Mesendoderm (in vitro differentiated cells): ENCODE measurements at regions not wholly inside any gene's neighbourhood (a gene's known extent, or its start where the extent isn't known, plus 50 kb on each side); places are given as distances from the start of the nearest gene placed in this dataset.

ENCODE experiments used
- DNase-seq: peaks from one replicate; pipeline ENCODE4 v3.0.0; 2013
- H2AK5ac ChIP-seq: 2 replicates; pipeline ENCODE4 v1.6.1; 2013; ENCODE audit warnings: low read length, inconsistent platforms
- H2BK120ac ChIP-seq: 2 replicates; pipeline ENCODE4 v1.6.1; 2013; ENCODE audit warnings: low read depth, mild to moderate bottlenecking, low read length, moderate library complexity, mixed read lengths
- H2BK15ac ChIP-seq: replicated peaks from 2 replicates; pipeline ENCODE4 v1.6.1; 2013; ENCODE audit warnings: low read depth, mild to moderate bottlenecking, moderate library complexity
- H2BK5ac ChIP-seq: 2 replicates; pipeline ENCODE4 v1.6.1; 2013; ENCODE audit warnings: low read length, inconsistent platforms
- H3K18ac ChIP-seq: 2 replicates; pipeline ENCODE4 v1.6.1; 2013; ENCODE audit warnings: mild to moderate bottlenecking, low read length, mixed read lengths
- H3K23ac ChIP-seq: one replicate; pipeline ENCODE4 v1.6.1; 2013; ENCODE audit warnings: low read length
- H3K27ac ChIP-seq: 2 replicates; pipeline ENCODE4 v1.5.1; 2013; ENCODE audit warnings: low read depth, mild to moderate bottlenecking, inconsistent platforms, low read length, moderate library complexity
- H3K27me3 ChIP-seq: 2 replicates; pipeline ENCODE4 v1.6.1; 2013; ENCODE audit warnings: low read length, control low read depth, mild to moderate bottlenecking, inconsistent platforms; ENCODE audit not compliant: insufficient read depth, poor library complexity
- H3K36me3 ChIP-seq: 2 replicates; pipeline ENCODE4 v1.6.1; 2013; ENCODE audit warnings: low read length, inconsistent platforms; ENCODE audit not compliant: control insufficient read depth, insufficient read depth
- H3K4ac ChIP-seq: one replicate; pipeline ENCODE4 v1.6.1; 2013; ENCODE audit warnings: low read depth, mild to moderate bottlenecking, low read length, moderate library complexity
- H3K4me1 ChIP-seq: 2 replicates; pipeline ENCODE4 v1.6.1; 2013; ENCODE audit warnings: low read depth, low read length, inconsistent platforms; ENCODE audit not compliant: control insufficient read depth
- H3K4me2 ChIP-seq: 2 replicates; pipeline ENCODE4 v1.6.1; 2013; ENCODE audit warnings: low read length
- H3K4me3 ChIP-seq: 2 replicates; pipeline ENCODE4 v1.5.1; 2013; ENCODE audit warnings: mild to moderate bottlenecking, low read length
- H3K56ac ChIP-seq: one replicate; pipeline ENCODE4 v1.6.1; 2013; ENCODE audit warnings: low read length
- H3K79me1 ChIP-seq: 2 replicates; pipeline ENCODE4 v1.6.1; 2013; ENCODE audit warnings: low read length, inconsistent platforms
- H3K79me2 ChIP-seq: 2 replicates; pipeline ENCODE4 v1.6.1; 2013; ENCODE audit warnings: mild to moderate bottlenecking, low read length; ENCODE audit not compliant: control insufficient read depth, insufficient read depth
- H3K9ac ChIP-seq: 2 replicates; pipeline ENCODE4 v1.6.1; 2013; ENCODE audit warnings: low read length, inconsistent platforms
- H4K5ac ChIP-seq: one replicate; pipeline ENCODE4 v1.6.1; 2013; ENCODE audit warnings: low read length
- H4K8ac ChIP-seq: one replicate; pipeline ENCODE4 v1.6.1; 2013; ENCODE audit warnings: low read depth, mild to moderate bottlenecking, control low read depth, low read length, moderate library complexity
- WGBS: extraction: QIAGEN DNeasy Blood & Tissue Kit; methylation state at CpG from one replicate; pipeline ENCODE4 v1.1.7; 2013; ENCODE audit warnings: low lambda C conversion rate, missing lambda C conversion rate; ENCODE audit not compliant: insufficient coverage; ENCODE audit errors: extremely low coverage; 5-methylcytosine and 5-hydroxymethylcytosine counted together

DNA sequence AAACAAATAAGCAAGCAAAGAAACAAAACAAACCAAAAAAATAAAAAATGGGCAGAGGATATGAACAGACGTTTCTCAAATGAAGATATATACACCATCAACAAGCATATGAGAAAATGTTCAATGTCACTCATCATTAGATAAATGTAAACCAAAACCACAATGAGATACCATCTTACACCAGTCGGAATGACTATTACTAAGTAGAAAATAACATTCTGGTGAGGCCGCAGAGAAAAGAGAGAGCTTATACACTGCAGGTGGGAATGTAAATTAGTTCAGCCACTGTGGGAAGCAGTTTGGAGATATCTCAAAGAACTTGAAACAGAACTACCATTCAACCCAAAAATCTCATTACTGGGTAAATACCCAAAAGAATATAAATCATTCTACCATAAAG lies 321.0 kb upstream of the SLIT2 start:
- WGBS, result no CpG with 5 or more reads among the region's 3 CpGs
- no peaks in the 10 kb centered on the region for H3K79me2 ChIP-seq

DNA sequence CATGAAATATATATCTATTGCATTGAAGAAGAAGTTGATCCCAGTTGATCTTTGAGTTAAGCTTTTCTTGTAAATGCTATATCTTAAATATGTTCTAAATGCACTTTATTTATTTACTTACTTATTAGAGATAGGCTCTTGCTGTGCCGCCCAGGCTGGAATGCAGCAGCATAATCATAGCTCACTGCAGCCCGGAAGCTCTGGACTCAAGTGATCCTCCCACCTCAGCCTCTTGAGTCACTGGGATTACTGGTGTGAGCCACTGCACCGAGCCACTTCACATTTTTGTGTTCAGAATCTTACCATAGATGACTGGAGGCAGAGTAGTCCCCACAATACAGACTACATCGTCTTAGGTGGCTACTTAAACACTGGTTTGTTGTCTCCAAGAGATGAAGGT lies 324.3 kb upstream of the SLIT2 start:
- Histone ChIP-seq H3K4me1 (no peaks in the 10 kb centered on the region), H3K79me1 (no peaks in the 10 kb centered on the region), H3K4me3 (no peak overlapping the region), H3K56ac (no peak overlapping the region), H3K79me2 (no peaks in the 10 kb centered on the region), H3K27me3 (no peaks in the 10 kb centered on the region), H2BK5ac (no peak overlapping the region), H3K18ac (no peak overlapping the region), H2BK15ac (no peak overlapping the region), H4K8ac (no peak overlapping the region), H3K4me2 (no peak overlapping the region), H3K36me3 (no peaks in the 10 kb centered on the region), H4K5ac (no peak overlapping the region), H3K9ac (no peak overlapping the region), H2BK120ac (no peak overlapping the region), H3K4ac (no peak overlapping the region), H2AK5ac (no peak overlapping the region), H3K27ac (no peak overlapping the region), H3K23ac (no peak overlapping the region)
- no peak for DNase-seq
- no CpG with 5 or more reads among the region's 4 CpGs for whole genome bisulfite sequencing

More for the DNA sequence above, 321.0 kb upstream of the SLIT2 start:
- no peak overlapping the region for H2BK5ac ChIP-seq
- H3K4ac ChIP-seq, result no peak overlapping the region
- no peak overlapping the region for H3K18ac ChIP-seq
- H3K4me3 ChIP-seq, result no peak overlapping the region
- no peaks in the 10 kb centered on the region for H3K79me1 ChIP-seq
- no peak overlapping the region for H2BK15ac ChIP-seq
- no peak overlapping the region for H3K56ac ChIP-seq
- no peak overlapping the region for H4K5ac ChIP-seq
- H3K4me2 ChIP-seq, result no peak overlapping the region
- no peak overlapping the region for H3K9ac ChIP-seq
- no peaks in the 10 kb centered on the region for H3K36me3 ChIP-seq
- H2AK5ac ChIP-seq, result no peak overlapping the region
- H3K4me1 ChIP-seq, result no peaks in the 10 kb centered on the region
- no peaks in the 10 kb centered on the region for H3K27me3 ChIP-seq
- H4K8ac ChIP-seq, result no peak overlapping the region
- H3K27ac ChIP-seq, result no peak overlapping the region
- no peak for DNase-seq
- no peak overlapping the region for H2BK120ac ChIP-seq
- no peak overlapping the region for H3K23ac ChIP-seq

- H3K9ac ChIP-seq, result no peak overlapping the region
- H3K27me3 ChIP-seq, result no peaks in the 10 kb centered on the region
- no peaks in the 10 kb centered on the region for H3K36me3 ChIP-seq
- H3K4ac ChIP-seq, result no peak overlapping the region
- no peaks in the 10 kb centered on the region for H3K79me2 ChIP-seq
- no peak overlapping the region for H2BK120ac ChIP-seq
- H3K27ac ChIP-seq, result no peak overlapping the region
- H2BK15ac ChIP-seq, result no peak overlapping the region
- H3K56ac ChIP-seq, result no peak overlapping the region
- no peak overlapping the region for H3K23ac ChIP-seq
- H2BK5ac ChIP-seq, result no peak overlapping the region
- H4K5ac ChIP-seq, result no peak overlapping the region
- no peaks in the 10 kb centered on the region for H3K4me1 ChIP-seq
- no peak overlapping the region for H2AK5ac ChIP-seq
- no peak overlapping the region for H3K4me2 ChIP-seq
- H4K8ac ChIP-seq, result no peak overlapping the region
- H3K79me1 ChIP-seq, result no peaks in the 10 kb centered on the region
- peak; percentile 39 for DNase-seq
- no peak overlapping the region for H3K4me3 ChIP-seq
- no peak overlapping the region for H3K18ac ChIP-seq
These were observed 326.2 kb upstream of the SLIT2 start for GRCh38 chr4:19925516-19925915.

DNA sequence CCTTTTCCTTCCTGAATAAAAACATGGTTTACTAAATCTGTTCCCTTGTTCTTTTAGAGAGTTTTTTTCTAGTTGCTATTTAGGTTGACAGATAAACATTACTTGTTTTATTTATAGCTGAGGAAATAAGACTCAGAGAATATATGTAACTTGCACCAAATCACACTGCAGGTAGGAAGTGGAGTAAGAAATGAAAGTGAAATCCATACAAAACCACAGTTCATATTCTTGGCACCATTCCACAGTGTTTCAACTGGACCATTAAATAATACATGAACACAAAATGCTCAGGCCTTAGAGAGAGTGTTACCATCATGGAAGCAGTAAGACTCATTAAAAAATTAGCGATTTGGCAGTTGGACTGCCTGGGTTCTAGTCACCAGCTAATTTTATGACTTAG lies 326.9 kb upstream of the SLIT2 start:
- no peak overlapping the region for H2BK5ac ChIP-seq
- no CpG with 5 or more reads among the region's 1 CpG for WGBS
- H4K5ac ChIP-seq, result no peak overlapping the region

DNA sequence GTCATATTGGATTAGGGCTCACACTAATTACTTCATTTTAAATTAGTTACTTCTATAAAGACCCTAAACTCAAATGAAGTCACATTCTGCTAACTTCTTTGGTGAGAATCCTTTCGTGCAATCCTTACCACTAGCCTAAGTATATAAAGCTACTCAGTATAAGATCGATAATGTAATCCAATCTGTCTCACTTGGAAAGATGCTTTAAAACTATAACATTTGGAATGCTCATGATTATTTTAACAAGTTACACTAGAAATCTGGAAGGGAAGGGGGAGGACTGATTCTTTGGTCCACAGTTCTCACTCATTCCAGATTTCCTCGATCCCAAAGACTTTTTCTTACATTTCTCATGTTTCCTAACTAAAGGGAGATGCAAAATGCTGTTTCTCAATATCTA lies 336.4 kb upstream of the SLIT2 start:
- H3K36me3 ChIP-seq, result no peaks in the 10 kb centered on the region
- H2BK120ac ChIP-seq, result no peak overlapping the region
- no peak overlapping the region for H2BK5ac ChIP-seq
- no peak overlapping the region for H3K4ac ChIP-seq
- H3K9ac ChIP-seq, result no peak overlapping the region
- no peak overlapping the region for H3K23ac ChIP-seq
- WGBS, result no CpG with 5 or more reads among the region's 3 CpGs
- H4K5ac ChIP-seq, result no peak overlapping the region
- no peak overlapping the region for H3K18ac ChIP-seq
- H2BK15ac ChIP-seq, result no peak overlapping the region
- H3K4me3 ChIP-seq, result no peak overlapping the region
- no peak overlapping the region for H3K56ac ChIP-seq
- H3K4me1 ChIP-seq, result no peaks in the 10 kb centered on the region
- H3K27me3 ChIP-seq, result no peaks in the 10 kb centered on the region
- H4K8ac ChIP-seq, result no peak overlapping the region
- H3K27ac ChIP-seq, result no peak overlapping the region
- no peaks in the 10 kb centered on the region for H3K79me1 ChIP-seq
- DNase-seq, result no peak
- no peak overlapping the region for H2AK5ac ChIP-seq
- H3K4me2 ChIP-seq, result no peak overlapping the region
- H3K79me2 ChIP-seq, result no peaks in the 10 kb centered on the region

More for the DNA sequence above, 326.9 kb upstream of the SLIT2 start:
- H2BK15ac ChIP-seq, result no peak overlapping the region
- H2BK120ac ChIP-seq, result no peak overlapping the region
- no peak overlapping the region for H3K9ac ChIP-seq
- H3K56ac ChIP-seq, result no peak overlapping the region
- no peak overlapping the region for H4K8ac ChIP-seq
- H3K4me3 ChIP-seq, result no peak overlapping the region
- H3K79me1 ChIP-seq, result no peaks in the 10 kb centered on the region
- H3K36me3 ChIP-seq, result no peaks in the 10 kb centered on the region
- no peak overlapping the region for H3K27ac ChIP-seq
- H3K4ac ChIP-seq, result no peak overlapping the region
- H2AK5ac ChIP-seq, result no peak overlapping the region
- H3K4me1 ChIP-seq, result no peaks in the 10 kb centered on the region
- no peak overlapping the region for H3K4me2 ChIP-seq
- no peaks in the 10 kb centered on the region for H3K27me3 ChIP-seq
- no peak for DNase-seq
- no peak overlapping the region for H3K18ac ChIP-seq
- no peaks in the 10 kb centered on the region for H3K79me2 ChIP-seq
- H3K23ac ChIP-seq, result no peak overlapping the region

- H3K56ac ChIP-seq, result no peak overlapping the region
- no peaks in the 10 kb centered on the region for H3K36me3 ChIP-seq
- no peak overlapping the region for H4K8ac ChIP-seq
- no peak overlapping the region for H3K27ac ChIP-seq
- no peak overlapping the region for H2BK5ac ChIP-seq
- H4K5ac ChIP-seq, result no peak overlapping the region
- H3K18ac ChIP-seq, result no peak overlapping the region
- DNase-seq, result no peak
- H3K4ac ChIP-seq, result no peak overlapping the region
- H2BK15ac ChIP-seq, result no peak overlapping the region
- no peak overlapping the region for H2AK5ac ChIP-seq
- H3K4me3 ChIP-seq, result no peak overlapping the region
- no peak overlapping the region for H3K9ac ChIP-seq
- no peak overlapping the region for H2BK120ac ChIP-seq
- H3K79me1 ChIP-seq, result no peaks in the 10 kb centered on the region
- H3K27me3 ChIP-seq, result no peaks in the 10 kb centered on the region
- H3K79me2 ChIP-seq, result no peaks in the 10 kb centered on the region
- H3K4me2 ChIP-seq, result no peak overlapping the region
- H3K4me1 ChIP-seq, result no peaks in the 10 kb centered on the region
- no CpG with 5 or more reads among the region's 2 CpGs for WGBS
- H3K23ac ChIP-seq, result no peak overlapping the region
These were observed 338.1 kb upstream of the SLIT2 start for GRCh38 chr4:19913650-19914049.
